OCI-M1 (cell line): ENCODE measurements at regions not wholly inside any gene's neighbourhood (a gene's known extent, or its start where the extent isn't known, plus 50 kb on each side); places are given as distances from the start of the nearest gene placed in this dataset.

Experiments used
- DNase-seq: peaks from one replicate; lab custom pipeline; 2025; lab: John Stamatoyannopoulos, UW

DNA sequence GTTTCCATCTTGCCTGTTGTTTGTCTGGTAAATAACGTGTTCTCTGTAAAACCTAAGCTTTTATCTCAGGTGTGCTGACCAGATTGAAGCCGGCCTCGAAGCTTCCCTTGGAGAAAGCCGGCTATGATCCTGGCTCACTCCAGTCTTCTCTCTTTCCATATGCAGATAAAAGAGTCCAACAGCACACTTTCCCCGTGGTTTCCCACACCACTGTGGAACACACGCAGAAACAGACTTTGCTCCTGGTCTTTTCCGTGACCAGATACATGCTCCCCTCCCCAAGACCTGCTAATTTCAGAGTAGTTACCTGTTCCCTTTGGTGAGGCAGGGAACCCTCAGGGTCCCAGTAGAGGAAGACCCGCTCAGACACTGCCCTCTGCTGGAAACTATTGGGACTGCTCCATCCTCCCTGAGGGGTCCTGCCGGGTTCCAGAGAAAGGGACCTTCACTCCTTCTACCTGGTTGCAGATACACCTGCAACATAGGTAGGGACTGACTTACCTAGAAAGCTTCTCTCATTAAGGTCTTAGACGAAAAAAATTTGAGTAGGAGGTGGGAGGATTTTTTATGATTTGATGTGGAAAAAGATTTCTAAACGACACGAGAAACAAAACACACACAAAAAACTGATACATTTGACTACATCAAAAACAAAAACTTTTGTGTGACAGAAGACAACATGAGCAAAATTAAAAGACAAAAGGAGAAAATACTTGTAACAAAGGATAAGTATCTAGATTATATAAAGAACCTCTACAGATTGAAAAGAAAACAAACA, 415.4 kb upstream of the CCDC196 start:
- peak; percentile 60 for DNase-seq

DNA sequence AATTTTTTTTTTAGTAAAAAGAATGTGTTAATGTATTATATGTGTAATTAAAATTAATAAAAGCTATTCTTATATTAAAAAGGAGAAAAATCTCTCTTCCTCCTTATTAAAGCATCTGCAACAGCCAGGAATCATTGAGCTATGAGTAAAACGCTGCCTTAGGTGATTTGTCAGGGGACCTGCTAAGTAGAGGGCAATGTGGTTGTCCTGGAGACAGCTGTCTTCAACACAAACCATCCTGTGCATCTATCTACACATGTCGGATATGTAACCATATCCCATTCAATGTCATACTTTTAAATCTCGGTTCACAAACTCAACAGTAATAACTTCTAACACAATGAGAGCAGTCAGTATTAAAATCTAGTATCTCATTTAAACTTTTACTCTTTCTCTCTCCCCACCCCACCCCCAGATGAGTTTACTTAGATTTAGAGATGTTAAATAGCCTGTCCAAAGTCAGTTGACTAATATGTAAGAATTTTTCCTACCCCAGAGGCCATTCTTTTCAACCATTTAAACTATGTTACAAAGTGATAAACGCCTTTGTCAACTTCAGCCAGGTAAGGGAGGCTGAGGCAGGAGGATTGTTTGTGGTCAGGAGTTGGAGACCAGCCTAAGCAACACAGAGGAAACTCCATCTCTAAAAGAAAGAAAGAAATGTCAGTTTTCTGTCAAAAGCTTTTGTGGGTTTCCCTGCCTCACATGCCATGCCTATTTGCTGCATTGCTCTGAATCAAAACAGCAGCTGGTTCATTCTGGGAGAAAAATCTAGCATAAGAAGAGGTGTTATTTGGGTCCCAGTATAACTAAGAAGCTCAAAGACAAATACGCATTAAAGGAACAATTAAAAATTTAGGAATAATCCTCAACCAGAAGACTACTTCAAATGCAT, 413.7 kb upstream of the CCDC196 start:
- no peak for DNase-seq

DNA sequence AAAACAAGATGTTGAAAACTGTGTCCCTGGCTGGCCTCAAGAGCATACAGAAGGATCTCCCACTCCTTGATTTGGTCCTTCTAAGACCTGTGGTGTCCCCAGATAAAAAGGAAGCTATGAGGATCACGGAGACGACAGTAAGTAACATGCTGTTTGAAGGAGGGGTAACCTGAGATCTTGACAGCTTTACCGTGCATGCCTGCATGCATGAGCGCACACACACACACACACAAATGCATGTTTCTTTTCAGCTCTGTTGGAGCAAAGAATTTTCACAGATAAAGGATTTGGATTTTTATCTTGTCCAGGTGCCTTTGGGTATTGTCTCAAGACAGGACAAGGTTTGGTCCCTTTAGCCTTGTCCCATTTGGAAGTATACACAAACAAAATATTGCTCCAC, 411.6 kb upstream of the CCDC196 start:
- DNase-seq: no peak

DNA sequence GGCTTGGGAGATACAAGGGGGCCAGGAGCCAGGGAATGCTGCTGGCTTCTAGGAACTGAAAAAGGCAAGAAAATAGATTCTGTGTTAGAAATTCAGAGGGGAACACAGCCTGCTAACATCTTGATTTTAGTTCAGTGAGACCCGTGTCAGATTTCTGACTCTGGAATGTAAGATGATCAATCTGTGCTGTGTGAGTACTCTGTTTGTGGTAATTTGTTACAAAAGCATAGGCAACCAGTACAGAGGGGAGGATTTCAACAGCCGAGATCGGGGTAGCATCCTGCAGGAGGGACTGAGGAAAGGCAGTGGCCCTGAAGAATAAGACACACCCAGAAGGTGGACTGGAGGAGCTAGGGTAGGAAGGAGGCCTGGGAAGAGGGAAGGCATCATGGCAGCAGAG, 410.0 kb upstream of the CCDC196 start:
- DNase-seq: no peak

DNA sequence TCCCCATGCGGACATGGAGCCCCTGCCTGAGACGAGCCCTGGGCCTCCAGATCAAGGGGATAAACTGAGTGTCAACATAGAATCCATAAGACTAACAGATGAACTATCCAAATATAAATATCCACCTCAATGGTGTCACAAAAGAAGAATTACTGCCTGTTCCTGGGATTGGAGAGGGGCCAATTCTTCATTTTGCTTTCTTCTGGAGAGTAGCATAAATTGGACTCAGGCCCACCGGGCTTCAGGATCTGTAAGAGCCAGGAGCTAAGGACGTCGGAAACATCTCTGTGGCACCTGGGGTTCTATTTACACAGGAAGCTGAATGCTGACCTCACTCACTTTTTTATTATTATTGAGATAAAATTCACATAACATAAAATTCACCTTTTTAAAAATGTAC, 408.2 kb upstream of the CCDC196 start:
- DNase-seq: no peak

DNA sequence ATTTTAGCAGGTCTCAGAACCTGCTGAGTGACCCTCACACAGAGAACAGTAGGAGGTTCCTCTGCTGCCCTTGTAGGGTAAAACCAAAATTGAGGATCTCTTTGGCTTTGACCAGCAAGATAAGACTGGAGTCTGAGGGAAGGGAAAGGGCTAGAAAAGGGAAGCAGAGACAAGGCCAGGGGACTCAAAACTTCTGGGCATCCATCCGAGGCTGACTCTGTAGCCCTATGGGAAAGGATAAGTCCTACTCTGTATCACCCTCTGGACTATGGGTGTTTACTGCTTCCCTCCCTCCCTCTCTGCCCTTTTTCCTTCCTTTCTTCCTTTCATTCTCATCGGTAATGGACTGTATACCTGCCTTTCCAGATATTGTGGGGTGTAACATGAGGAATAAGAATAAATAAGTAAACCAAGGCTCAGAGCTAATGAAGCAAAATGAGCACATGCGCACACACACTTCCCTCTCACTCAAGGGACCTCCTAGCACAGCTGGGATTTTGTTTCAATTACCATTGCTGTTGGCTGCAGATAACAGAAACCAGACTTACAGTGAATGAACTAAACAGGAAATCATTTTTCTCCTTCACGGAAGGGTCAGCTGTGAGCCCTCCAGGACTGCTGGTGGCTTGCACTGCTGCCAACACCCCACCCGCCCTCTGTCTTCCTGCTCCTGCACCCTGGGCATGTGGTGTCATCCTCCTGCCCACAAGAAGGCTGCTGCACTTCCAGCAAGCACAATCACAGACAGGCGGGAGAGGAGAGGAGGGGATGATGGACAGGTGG, 404.4 kb upstream of the CCDC196 start:
- DNase-seq: peak; percentile 39

DNA sequence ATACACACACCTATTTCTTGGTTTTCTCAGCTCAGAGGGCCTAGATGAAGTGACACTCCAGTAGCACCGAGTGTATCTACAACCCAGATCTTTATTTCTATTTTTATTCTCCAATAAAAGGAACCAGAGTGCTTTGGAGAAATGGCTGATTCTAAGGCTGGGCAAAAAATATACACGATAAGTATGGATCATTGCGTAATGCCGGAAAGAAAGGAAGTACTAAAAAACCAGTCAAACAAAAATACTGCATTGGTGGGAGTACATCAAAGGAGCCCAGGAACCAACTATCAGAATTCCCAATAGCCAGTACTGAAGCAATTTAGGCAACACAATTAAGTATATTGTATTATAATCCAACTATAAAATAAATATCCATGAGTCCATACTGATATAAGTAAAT, 400.9 kb upstream of the CCDC196 start:
- peak; percentile 18 for DNase-seq

DNA sequence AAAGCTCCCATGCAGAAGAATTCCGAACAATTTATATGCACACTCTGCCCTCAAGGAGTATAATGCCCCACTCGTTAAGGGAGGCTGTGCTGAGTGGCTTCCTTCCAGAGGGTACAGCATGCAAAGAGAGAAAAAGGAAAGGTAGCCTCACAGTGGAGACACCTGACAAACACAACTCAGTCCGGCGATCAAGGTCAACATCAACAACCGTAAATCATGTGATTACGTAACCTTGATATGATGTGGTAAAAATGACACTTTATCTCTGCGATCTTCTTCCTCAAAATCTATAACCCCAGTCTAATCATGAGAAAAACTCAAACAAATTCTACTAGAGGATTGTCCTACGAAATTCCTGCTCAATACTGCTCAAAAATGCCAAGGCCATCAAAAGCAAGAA, 400.5 kb upstream of the CCDC196 start:
- no peak for DNase-seq

DNA sequence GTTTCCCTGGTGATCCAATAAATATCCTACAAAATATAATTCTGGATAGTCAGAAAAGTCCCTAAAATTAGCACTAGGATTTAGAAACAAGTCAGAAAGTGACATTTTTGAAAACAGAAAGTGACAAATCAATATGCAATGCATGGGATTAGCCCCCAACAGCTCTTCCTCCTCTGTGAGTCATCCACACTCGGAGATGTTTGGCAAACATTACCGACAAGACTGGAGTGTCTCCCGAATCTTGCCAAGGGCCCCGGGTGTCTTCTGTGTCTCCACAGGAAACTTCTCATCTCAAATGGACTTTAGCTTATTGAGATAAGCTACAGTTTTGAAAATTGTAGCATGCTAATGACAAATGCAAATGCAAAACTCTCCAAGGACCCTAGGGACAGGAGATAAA, 398.9 kb upstream of the CCDC196 start:
- no peak for DNase-seq

DNA sequence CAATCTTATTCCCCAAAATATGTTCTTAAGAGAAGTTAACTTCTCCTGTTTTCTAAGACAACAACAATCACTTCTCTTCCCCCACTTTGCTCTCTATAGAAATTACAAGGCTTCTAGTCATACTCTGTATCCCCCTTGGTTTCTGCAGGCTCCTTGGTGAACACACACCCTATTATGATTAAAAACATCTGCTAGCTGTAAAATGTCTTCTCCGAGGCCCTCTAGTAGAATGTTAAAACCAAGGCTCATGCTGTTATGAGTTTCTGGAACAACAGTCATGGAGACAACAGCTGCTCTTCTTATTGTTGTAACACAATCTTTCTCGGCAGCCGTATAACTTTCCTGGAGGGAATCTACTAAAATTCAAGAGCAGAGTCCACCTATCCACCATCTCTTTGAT, 397.5 kb upstream of the CCDC196 start:
- DNase-seq: no peak

DNA sequence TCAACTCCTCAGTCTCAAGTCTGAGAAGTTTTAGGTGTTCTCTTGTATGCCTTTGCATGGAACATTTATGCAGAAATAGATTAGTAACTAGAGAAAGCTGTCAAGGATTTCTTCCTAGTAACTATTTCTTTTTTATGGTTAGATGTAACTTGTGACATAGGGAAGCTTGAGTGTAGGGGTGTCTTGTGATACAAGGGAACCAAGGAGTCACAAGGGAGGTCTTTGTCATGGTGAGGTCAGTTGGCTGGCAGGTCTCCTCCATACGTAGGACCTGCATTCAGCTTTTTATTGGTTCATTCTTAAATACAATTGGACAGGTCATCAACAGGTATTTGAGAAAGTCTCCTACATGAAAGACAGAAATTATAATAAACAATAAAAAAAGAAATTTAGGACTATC, 394.0 kb upstream of the CCDC196 start:
- DNase-seq: no peak

DNA sequence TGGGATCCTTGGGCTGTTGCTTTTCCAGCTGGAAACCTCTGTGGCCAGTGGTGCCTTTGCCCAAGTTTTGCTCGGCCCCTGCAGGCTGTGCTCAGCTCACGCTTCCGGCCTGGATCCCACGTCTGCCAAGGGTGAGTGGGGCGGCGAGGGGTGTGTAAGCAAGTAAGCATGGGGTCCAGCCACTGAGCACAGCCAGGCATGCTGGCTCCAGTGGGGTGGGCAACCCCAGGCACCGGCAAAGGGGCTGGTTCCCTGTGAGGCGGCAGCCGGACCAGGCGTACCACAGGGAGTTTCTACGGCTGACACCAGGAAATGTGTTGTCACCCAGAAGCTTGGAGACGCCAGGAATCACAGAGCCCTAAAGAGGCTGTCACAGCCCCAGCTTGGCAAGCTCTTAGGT, 393.4 kb upstream of the CCDC196 start:
- DNase-seq: no peak

DNA sequence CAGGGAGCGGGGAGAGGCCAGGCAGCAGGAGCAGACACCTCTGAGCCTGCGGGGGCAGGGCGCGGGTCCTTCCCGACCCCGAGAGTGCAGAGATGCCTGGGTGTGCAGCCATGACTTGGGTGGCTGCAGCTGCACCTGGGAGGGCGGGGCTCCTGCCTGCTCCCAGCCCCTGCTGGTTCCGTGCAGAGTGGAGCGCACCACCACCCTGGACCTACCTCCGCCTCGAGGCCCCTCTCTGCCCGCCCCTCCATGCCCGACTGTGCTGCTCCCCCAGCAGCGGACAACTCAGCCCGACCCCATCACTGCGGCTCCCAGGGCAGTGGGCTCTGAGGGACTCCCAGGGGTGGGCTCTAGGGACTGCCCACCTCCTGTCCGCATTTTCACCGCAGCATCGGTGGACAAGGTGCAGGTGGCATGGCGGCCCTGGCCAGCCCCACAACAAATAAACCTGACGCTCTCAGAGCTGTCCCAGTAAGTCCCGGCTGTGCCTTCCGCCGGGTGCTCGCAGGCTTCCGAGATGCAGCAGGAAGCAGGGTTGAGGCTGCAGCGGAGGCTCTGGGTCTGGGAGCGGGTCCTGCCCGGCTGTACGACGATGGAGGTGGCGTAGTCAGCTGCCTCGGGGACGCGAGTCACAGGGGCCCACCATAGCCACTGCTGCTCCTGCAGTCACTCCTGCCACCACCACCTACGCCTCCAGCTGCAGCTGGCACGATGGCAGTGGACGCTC, 392.0 kb upstream of the CCDC196 start:
- DNase-seq: no peak

DNA sequence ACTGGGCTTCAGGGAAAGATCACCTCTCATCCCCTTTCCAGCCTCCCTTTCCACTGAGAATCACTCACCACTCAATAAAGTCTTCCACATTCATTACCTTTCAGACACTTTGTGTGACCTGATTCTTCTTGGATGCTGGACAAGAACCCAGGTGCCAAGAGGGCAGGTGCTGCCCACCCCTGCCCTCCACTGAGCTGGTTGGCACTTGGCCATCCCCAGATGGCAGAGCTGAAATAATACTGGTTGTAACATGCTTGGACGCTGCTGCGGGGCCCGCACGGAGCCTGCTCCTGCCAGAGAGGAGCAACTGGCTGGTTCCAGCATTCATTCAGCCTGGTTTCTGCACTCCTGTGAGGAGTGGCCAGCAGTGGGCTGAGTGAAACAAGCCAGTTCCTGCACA, 386.7 kb upstream of the CCDC196 start:
- no peak for DNase-seq

DNA sequence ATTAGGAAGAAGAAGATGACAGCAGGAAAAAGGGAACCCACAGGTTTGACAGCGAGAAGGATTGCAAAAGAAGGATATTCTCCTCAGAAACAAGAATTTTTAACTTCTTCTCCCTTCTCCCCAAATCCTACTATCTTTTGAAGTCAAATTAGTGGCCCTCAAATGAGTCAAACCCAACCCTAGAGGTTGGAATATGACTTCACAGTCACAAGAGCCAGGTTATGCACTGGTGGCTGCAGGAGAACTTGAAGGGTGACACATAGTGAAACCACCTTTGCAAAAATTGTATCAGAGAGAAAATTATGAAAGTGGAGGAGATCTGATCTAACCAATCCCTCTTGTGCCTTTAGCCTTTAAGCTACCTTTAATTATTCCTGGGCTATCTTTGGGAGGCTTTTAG, 386.2 kb upstream of the CCDC196 start:
- no peak for DNase-seq

DNA sequence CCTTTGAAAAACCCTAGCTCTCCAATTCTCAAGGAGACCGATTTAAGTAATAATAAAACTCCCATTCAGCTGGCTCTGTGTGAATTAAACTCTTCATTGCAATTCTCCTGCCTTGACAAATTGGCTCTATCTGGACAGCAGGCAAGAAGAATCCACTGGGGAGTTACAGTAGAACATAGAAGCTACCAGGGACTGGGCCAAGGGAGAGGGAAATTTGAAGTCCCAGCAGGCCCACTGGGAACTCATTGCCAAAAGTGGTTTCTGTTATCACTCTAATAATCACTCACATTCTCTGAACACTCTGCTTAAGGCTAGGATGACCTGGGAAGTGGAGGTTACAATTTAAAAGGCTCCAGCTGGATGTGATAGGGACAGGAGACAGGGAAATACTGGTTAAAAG, 384.5 kb upstream of the CCDC196 start:
- no peak for DNase-seq

DNA sequence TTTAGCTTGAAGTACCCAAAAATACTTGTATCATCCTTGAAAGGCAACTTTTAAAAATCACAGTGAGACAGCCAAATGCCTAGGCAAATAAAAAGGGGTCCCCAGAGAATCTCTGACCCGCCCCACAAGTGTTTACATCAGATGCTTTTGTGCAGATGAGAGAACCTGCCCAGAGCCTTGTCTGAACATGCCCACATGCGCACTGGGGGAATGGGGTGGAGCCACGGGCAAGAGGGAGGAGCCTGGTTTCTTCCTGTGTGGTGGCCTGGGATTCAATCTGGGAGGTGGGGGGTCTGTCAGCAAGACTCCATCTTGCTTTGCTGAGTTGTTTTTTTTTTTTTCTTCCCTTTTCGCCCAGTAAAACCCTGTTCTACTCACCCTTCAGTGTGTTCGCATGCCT, 381.7 kb upstream of the CCDC196 start:
- no peak for DNase-seq

DNA sequence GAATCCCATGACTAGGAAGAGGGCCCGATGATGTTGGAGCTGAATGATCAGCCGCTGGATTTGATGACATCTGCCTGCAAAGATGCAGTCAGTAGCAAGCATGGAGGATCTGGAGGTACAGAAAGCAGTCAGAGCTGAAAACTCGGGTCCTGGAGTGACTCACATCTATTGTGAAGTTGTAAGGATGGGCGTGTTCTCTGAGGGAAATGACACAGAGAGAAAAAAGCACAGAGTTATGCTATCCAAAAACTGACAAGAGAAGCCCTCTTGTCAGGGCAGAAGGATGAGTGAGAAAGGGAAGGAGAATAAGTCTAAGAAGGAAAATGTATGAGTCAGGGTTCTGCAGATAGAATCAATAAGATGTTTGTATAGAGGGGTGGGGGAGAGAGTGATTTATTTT, 380.4 kb upstream of the CCDC196 start:
- DNase-seq: no peak

DNA sequence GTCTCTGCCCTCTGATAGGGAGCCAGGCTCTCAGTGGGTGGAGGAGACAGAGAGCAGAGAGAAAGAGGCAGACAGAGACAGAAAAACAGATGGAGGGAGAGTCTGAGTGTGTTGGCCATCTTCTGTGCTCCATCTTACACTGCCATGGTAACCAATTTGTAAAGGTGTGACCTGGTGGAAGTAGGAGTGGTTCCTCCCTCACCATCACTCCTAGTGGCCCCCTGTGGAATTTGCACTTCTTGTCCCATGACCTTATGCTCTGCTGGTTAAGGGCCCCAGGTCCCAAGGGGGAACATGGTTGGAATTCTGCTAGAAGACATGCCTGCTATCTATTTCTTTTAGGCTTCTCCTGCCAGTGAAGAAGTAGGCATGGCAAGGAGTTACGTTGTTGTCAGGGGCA, 376.7 kb upstream of the CCDC196 start:
- DNase-seq: no peak

DNA sequence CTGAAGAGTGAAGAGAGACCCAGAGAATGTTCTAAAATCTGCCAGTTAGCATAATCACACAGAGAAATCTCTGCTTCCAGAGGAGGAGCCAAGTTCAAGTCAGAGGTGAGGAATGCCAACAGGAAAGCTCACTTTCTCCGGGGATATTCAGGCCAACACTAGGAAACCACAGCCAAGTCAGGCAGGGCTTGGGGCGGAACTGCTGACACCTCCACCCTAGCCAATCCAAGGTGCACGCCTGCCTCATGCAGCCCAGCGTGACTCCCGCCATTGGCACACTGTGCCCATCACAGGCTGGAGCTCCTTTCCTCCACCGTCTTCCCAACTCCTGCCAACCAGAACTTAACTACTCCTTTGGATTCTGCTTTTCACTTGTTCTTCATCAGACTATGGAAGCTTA, 374.3 kb upstream of the CCDC196 start:
- no peak for DNase-seq

DNA sequence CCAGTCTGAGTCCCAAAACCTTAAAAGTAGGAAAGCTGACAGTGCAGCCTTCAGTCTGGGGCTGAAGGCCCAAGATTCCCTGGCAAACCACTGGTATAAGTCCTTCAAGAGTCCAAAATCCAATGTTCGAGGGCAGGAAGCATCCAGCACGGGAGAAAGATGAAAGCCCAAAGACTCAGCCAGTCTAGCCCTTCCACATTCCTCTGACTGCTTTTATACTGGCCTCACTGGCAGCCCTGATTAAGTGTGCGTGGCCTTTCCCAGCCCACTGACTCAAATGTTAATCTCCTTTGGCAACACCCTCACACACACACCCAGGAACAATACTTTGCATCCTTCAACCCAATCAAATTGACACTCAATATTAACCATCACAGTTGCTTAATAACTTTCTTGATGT, 372.1 kb upstream of the CCDC196 start:
- no peak for DNase-seq
